ENCODE measurements at regions not wholly inside any gene's neighbourhood (a gene's known extent, or its start where the extent isn't known, plus 50 kb on each side); places are given as distances from the start of the nearest gene placed in this dataset.

DNA sequence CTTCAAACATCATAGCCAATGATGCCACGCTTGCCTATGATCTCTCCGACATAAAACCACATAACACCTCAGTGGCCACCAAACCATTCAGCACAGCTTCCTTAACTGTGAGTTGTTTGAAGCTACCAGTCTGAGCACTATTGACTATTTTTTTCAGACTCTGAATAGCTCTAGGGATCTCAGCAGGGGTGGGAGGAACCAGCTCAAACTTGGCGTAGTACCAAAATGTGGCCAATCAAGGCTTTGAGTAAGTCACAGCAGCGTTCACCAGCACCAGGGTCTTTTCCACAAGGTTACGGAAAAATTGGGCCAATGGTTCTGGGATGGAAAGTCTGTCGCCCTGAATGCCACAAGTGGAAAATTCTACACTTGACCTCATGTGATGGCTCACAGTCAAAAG lies 70.6 kb downstream of the SMPDL3A start:
- POLR2A ChIA-PET, result no interaction called here
- Histone ChIP-seq H3K27me3 (ENCODE audit: insufficient read depth) (no peaks in the 10 kb centered on the region), H3K4me3 (ENCODE audit: low read depth in 2 of 2, low read length in 1 of 2) (no peak overlapping the region), H3K9me2 (no peaks in the 10 kb centered on the region), H4K20me1 (ENCODE audit: insufficient read depth) (no peaks in the 10 kb centered on the region), H3K9ac (no peak overlapping the region), H3K9me3 (no peaks in the 10 kb centered on the region), H3K4me2 (no peak overlapping the region), H3F3A (replicated peaks; ENCODE audit: insufficient read depth) (no peaks in the 10 kb centered on the region), H3K36me3 (replicated peaks in 1 of 2; ENCODE audit: control insufficient read depth in 1 of 2, insufficient read depth in 2 of 2, low read length in 1 of 2) (no peaks in the 10 kb centered on the region), H3K4me1 (ENCODE audit: control insufficient read depth in 1 of 2, insufficient read depth in 2 of 2, low read depth in 1 of 2, low read length in 1 of 2) (no peaks in the 10 kb centered on the region), H2AFZ (ENCODE audit: low read depth) (no peak overlapping the region), H3K27ac (ENCODE audit: low read depth in 2 of 2, low read length in 1 of 2) (no peak overlapping the region), H3K79me2 (ENCODE audit: insufficient read depth) (no peaks in the 10 kb centered on the region)
- WGBS (ENCODE audit: low lambda C conversion rate), result 33% methylated on average over 6 of the region's 6 CpGs
- CTCF ChIA-PET, result interaction anchor here (1.4 to 1.6 kb wide), 2 partner anchors 10 to 21 kb away, joined by 4 to 7 read pairs; no protein-coding TSS in a partner anchor
- TF ChIP-seq RCOR1 (IDR thresholded peaks at IDR 0.05; ENCODE audit: low read length) (no peak), TCF12 (IDR thresholded peaks at IDR 0.05) (no peak), RXRA (IDR thresholded peaks at IDR 0.05; ENCODE audit: borderline replicate concordance, low read depth) (no peak)
- TF ChIP-seq, protein P1, sequence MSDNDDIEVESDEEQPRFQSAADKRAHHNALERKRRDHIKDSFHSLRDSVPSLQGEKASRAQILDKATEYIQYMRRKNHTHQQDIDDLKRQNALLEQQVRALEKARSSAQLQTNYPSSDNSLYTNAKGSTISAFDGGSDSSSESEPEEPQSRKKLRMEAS (IDR thresholded peaks at IDR 0.05; ENCODE audit: low read depth), result no peak
- DNase-seq, result no peak

DNA sequence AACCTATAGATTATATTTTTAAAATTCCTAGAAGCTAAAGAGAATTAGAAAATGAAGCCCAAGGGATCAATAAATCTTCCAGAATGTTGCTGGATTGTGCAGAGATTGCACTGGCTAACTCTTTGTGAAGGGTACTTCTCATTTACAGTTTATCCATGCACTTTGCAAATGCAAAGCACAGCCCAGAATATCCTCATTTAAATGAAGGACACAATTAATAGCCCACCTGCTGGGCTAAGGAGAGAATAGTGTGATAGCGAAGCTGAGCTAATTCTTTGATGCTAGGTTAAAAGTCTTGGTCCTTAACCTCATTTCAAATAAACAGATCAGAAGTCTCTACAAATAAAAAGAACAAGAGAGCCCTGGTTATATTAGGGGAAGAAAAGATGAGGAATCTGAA lies 72.5 kb downstream of the SMPDL3A start:
- ChIA-PET POLR2A (no interaction called here), CTCF (interaction anchor here (0.7 to 1.0 kb wide), 2 partner anchors 22 to 116 kb away, joined by 3 to 4 read pairs; no protein-coding TSS in a partner anchor)
- WGBS (ENCODE audit: low lambda C conversion rate), result 7% methylated on average over 1 of the region's 1 CpG
- Histone ChIP-seq H3K9ac (no peak overlapping the region), H3K27me3 (ENCODE audit: insufficient read depth) (no peaks in the 10 kb centered on the region), H3F3A (replicated peaks; ENCODE audit: insufficient read depth) (no peaks in the 10 kb centered on the region), H3K9me2 (no peaks in the 10 kb centered on the region), H2AFZ (ENCODE audit: low read depth) (no peak overlapping the region), H4K20me1 (ENCODE audit: insufficient read depth) (no peaks in the 10 kb centered on the region), H3K4me1 (ENCODE audit: control insufficient read depth in 1 of 2, insufficient read depth in 2 of 2, low read depth in 1 of 2, low read length in 1 of 2) (no peaks in the 10 kb centered on the region), H3K9me3 (no peaks in the 10 kb centered on the region), H3K4me3 (ENCODE audit: low read depth in 2 of 2, low read length in 1 of 2) (no peak overlapping the region), H3K79me2 (ENCODE audit: insufficient read depth) (no peaks in the 10 kb centered on the region), H3K27ac (ENCODE audit: low read depth in 2 of 2, low read length in 1 of 2) (no peak overlapping the region), H3K4me2 (no peak overlapping the region), H3K36me3 (replicated peaks in 1 of 2; ENCODE audit: control insufficient read depth in 1 of 2, insufficient read depth in 2 of 2, low read length in 1 of 2) (no peaks in the 10 kb centered on the region)
- no peak for TF ChIP-seq TEAD4 (IDR thresholded peaks at IDR 0.05; ENCODE audit: borderline replicate concordance, insufficient read depth)
- TF ChIP-seq SIN3A (IDR thresholded peaks at IDR 0.05; ENCODE audit: borderline replicate concordance, low read depth, low read length), result no peak
- no peak for TF ChIP-seq SMC3 (IDR thresholded peaks at IDR 0.05; ENCODE audit: low read depth, low read length)
- TF ChIP-seq FOXJ3 (CRISPR knock-in tag; IDR thresholded peaks at IDR 0.05), result no peak
- no peak for TF ChIP-seq ELF1 (IDR thresholded peaks at IDR 0.05)
- TF ChIP-seq, protein P1 (IDR thresholded peaks at IDR 0.05; ENCODE audit: low read depth), result no peak
- TF ChIP-seq TCF12 (IDR thresholded peaks at IDR 0.05), result no peak
- no peak for TF ChIP-seq RAD21 (IDR thresholded peaks at IDR 0.05; ENCODE audit: low read length)
- TF ChIP-seq FOXM1 (IDR thresholded peaks at IDR 0.05; ENCODE audit: low read depth), result no peak
- TF ChIP-seq FOSL2 (IDR thresholded peaks at IDR 0.05; ENCODE audit: borderline replicate concordance, low read depth), result no peak
- TF ChIP-seq, protein P2, sequence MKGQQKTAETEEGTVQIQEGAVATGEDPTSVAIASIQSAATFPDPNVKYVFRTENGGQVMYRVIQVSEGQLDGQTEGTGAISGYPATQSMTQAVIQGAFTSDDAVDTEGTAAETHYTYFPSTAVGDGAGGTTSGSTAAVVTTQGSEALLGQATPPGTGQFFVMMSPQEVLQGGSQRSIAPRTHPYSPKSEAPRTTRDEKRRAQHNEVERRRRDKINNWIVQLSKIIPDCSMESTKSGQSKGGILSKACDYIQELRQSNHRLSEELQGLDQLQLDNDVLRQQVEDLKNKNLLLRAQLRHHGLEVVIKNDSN (IDR thresholded peaks at IDR 0.05; ENCODE audit: borderline replicate concordance, low read depth), result no peak
- DNase-seq, result no peak

Data from SK-N-SH (cell line).